ENCODE measurements at regions not wholly inside any gene's neighbourhood (a gene's known extent, or its start where the extent isn't known, plus 50 kb on each side); places are given as distances from the start of the nearest gene placed in this dataset.

GRCh38 chr5:125236981-125237380 lies 490.5 kb upstream of the ZNF608 start:
- TF ChIP-seq POLR2A (IDR thresholded peaks at IDR 0.05) (no peak), CTCF (IDR thresholded peaks at IDR 0.05) (no peak)
